Small intestine (tissue), 7 donors: ENCODE measurements at regions not wholly inside any gene's neighbourhood (a gene's known extent, or its start where the extent isn't known, plus 50 kb on each side); places are given as distances from the start of the nearest gene placed in this dataset.

ENCODE experiments used
- DNase-seq, 2 donors: peaks; one replicate each; pipeline versions ENCODE4 v3.0.0 to v3.0.0-alpha.2; 2013
- FAIRE-seq: peaks from 2 replicates; lab custom pipeline; 2012; peaks lifted over from hg19 to GRCh38; lab: Jason Lieb, UNC
- H3K27ac ChIP-seq, 3 donors: one replicate each; pipeline ENCODE4 v1.5.1; 2013; ENCODE audit warnings: low read length in 2 of 3, mild to moderate bottlenecking in 2 of 3, control low read depth in 1 of 3, inconsistent platforms in 1 of 3, low read depth in 1 of 3, moderate library complexity in 1 of 3
- H3K27me3 ChIP-seq, 3 donors: one replicate each; pipeline ENCODE4 v1.6.1; 2013; ENCODE audit warnings: low read length in 3 of 3, inconsistent platforms in 1 of 3; ENCODE audit not compliant: control insufficient read depth in 3 of 3, insufficient read depth in 3 of 3
- H3K36me3 ChIP-seq, 3 donors: one replicate each; pipeline ENCODE4 v1.6.1; 2013; ENCODE audit warnings: low read length in 3 of 3, inconsistent platforms in 1 of 3, low read depth in 1 of 3, mild to moderate bottlenecking in 1 of 3, moderate library complexity in 1 of 3; ENCODE audit not compliant: control insufficient read depth in 3 of 3, insufficient read depth in 2 of 3
- H3K4me1 ChIP-seq, 3 donors: one replicate each; pipeline ENCODE4 v1.6.1; 2013; ENCODE audit warnings: low read length in 2 of 3, inconsistent platforms in 1 of 3, low read depth in 1 of 3, mild to moderate bottlenecking in 1 of 3, moderate library complexity in 1 of 3; ENCODE audit not compliant: control insufficient read depth in 3 of 3, insufficient read depth in 2 of 3
- H3K4me3 ChIP-seq, 3 donors: one replicate each; pipeline ENCODE4 v1.5.1; 2013; ENCODE audit warnings: low read length in 3 of 3, control low read depth in 1 of 3, inconsistent platforms in 1 of 3, low read depth in 1 of 3, mild to moderate bottlenecking in 1 of 3, moderate library complexity in 1 of 3
- H3K9me3 ChIP-seq, 2 donors: one replicate each; pipeline ENCODE4 v1.6.1; 2013; ENCODE audit warnings: low read depth in 1 of 2, low read length in 1 of 2; ENCODE audit not compliant: control insufficient read depth in 2 of 2, insufficient read depth in 1 of 2
- WGBS, 3 donors: extraction: QIAGEN DNeasy Blood & Tissue Kit; methylation state at CpG; one replicate each; pipeline ENCODE4 v1.1.7; 2013; 5-methylcytosine and 5-hydroxymethylcytosine counted together
- donor health status: healthy with polysubstance abuse.
- donor health status: control.
- donor health status: control.
- donor health status: Bipolar disorder and iron deficiency.
- donor health status: healthy.

DNA sequence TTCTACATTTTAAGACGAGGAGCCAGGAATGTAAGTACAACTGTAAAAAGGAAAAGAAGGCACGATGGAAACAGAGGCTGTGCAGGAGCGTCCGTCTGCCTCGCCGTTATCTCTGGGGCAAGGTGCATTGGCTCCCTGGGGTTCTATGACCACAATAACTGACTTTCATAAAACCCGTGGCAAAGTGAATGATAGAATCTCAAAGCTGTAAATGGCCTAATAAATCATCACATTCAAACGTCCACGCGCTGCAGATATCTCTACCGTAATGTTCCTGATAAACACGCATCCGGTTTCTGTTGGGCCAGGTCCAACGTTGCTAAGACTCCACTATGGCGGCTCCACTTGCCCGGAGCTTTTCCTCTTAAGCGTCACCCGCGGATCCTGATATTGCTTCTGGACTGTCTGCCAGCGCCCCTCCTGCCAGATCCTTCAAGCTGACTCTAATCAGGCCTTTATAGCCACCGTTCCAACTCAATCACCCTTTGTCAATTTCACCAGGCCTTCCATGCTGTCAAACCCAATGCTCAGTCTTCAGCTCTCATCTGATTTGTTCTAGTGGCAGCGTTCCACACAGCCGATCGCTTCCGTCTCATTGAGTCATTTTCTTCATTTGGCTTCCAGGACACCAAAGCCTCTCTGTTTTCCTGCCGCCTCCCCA is 265.6 kb upstream of the FOXK1 start:
- no peak for FAIRE-seq
- Histone ChIP-seq H3K9me3 (peaks cover 0 to 31% of the 10 kb centered on the region in 2 donors), H3K27ac (peak overlapping the region in 1 of 3 donors; percentile 73)

DNA sequence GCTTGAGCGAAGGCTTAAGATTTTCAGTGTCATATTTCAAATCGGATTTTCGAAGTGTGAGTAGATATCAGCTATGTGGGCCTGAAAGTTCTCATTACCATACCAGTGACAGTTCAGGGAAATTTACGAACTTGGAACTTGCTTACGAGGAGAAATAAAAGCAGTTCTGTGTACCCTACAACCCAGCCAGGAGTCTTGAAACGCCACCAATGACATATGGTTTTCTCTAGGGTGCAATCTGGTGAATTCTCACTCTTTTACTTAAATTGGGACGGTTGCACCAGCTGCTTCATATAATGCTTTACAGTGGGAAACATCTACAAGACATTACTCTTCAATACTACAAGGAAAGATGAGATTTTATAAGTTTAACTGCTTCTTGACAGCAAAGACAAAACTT is 253.6 kb upstream of the FOXK1 start:
- H3K27ac ChIP-seq, result no peak overlapping the region

More for the DNA sequence above, 265.6 kb upstream of the FOXK1 start:
- Histone ChIP-seq H3K4me3 (no peak overlapping the region), H3K36me3 (no peaks in the 10 kb centered on the region), H3K4me1 (peaks cover 0 to 14% (median 0%) of the 10 kb centered on the region in 3 donors), H3K27me3 (no peaks in the 10 kb centered on the region)
- 20 to 46% (median 29%) methylated on average over 26 of the region's 26 CpGs for WGBS, 3 donors
- peak; percentile 83 to 90 for DNase-seq

DNA sequence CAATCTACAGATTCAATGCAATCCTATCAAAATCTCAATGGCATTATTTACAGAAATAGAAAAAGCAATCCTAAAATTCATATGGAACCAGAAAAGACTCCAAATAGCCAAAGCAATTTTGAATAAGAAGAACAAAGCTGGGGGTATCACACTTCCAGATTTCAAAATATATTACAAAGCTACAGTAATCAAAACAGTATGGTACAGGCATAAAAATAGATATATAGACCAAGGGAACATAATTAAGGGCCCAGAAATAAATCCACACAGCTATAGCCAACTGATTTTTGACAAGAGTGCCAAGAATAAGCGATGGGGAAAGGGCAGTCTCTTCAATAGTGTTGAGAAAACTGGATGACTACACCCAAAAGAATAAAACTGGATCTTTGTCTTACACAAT is 251.9 kb upstream of the FOXK1 start:
- Histone ChIP-seq H3K27me3 (no peaks in the 10 kb centered on the region), H3K36me3 (no peaks in the 10 kb centered on the region), H3K27ac (no peak overlapping the region), H3K4me3 (no peak overlapping the region), H3K9me3 (no peaks in the 10 kb centered on the region), H3K4me1 (peaks cover 0 to 4% (median 0%) of the 10 kb centered on the region in 3 donors)
- no peak for FAIRE-seq
- 35 to 43% (median 41%) methylated on average over 1 of the region's 1 CpG for WGBS, 3 donors
- DNase-seq, result no peak

More for the DNA sequence above, 253.6 kb upstream of the FOXK1 start:
- no peak overlapping the region for H3K4me3 ChIP-seq
- FAIRE-seq (no peak), DNase-seq (no peak)
- 71 to 74% (median 72%) methylated on average over 7 of the region's 7 CpGs for WGBS, 3 donors
- H3K9me3 ChIP-seq, result peaks cover 0 to 4% of the 10 kb centered on the region in 2 donors
- no peaks in the 10 kb centered on the region for H3K36me3 ChIP-seq
- no peaks in the 10 kb centered on the region for H3K4me1 ChIP-seq
- no peaks in the 10 kb centered on the region for H3K27me3 ChIP-seq

DNA sequence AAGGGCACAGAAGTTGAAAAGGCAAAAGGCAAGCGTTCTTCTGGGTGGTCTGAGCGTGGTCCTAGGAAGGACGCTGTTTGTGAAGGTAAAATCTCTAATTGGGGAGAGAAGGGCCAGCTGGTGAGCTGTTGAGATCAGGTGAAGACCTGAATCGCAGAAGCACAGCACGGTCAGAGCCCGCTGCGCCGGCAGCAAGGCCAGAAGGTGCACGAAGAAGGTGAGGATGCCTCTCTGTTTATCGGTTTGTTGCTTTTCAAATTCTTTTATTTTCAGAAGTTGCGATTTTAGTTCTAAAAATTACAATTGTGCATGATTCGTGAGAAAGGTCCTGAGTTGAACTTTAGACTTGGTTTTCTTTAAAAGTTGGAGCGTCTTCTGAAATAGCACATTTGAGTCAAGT is 247.8 kb upstream of the FOXK1 start:
- DNase-seq (no peak), FAIRE-seq (no peak)
- WGBS, 3 donors, result 82 to 87% (median 85%) methylated on average over 13 of the region's 13 CpGs
- peaks cover 0 to 25% (median 0%) of the 10 kb centered on the region in 3 donors for H3K4me1 ChIP-seq
- no peak overlapping the region for H3K27ac ChIP-seq
- H3K27me3 ChIP-seq, result no peaks in the 10 kb centered on the region
- no peaks in the 10 kb centered on the region for H3K36me3 ChIP-seq
- no peaks in the 10 kb centered on the region for H3K9me3 ChIP-seq
- no peak overlapping the region for H3K4me3 ChIP-seq

DNA sequence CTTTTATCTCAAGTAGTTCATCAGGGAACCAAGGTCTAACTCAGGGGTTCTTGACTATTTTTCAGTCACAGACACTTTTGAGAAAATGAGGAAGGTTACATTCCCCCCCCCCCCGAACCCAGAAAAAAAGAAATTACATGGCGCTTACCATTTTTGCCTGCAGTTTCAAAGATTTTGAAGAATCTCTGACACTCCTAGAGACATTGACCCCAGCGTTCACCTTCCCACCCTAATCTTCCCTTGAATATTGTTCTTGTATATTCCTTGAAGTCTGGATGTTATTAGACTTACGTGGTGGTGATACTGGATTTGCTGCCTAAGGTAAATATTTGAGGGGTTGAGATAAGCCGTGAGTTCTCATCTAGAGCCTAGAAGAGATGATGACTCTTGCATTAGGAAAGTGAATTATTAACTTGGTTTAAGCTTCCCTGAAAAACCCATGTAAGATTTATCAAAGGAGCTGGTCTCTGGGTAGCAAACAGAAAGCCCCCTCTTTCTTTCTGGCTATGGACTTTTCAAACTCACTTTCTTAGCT is 245.7 kb upstream of the FOXK1 start:
- no peaks in the 10 kb centered on the region for H3K36me3 ChIP-seq
- no peak overlapping the region for H3K4me3 ChIP-seq
- H3K9me3 ChIP-seq, result no peaks in the 10 kb centered on the region
- 14 to 47% (median 29%) methylated on average over 5 of the region's 5 CpGs for WGBS, 3 donors
- DNase-seq (peak; percentile 14 to 77), FAIRE-seq (no peak)
- no peaks in the 10 kb centered on the region for H3K27me3 ChIP-seq
- H3K4me1 ChIP-seq, result peaks cover 0 to 25% (median 0%) of the 10 kb centered on the region in 3 donors
- peak overlapping the region in 1 of 3 donors; percentile 59 for H3K27ac ChIP-seq

DNA sequence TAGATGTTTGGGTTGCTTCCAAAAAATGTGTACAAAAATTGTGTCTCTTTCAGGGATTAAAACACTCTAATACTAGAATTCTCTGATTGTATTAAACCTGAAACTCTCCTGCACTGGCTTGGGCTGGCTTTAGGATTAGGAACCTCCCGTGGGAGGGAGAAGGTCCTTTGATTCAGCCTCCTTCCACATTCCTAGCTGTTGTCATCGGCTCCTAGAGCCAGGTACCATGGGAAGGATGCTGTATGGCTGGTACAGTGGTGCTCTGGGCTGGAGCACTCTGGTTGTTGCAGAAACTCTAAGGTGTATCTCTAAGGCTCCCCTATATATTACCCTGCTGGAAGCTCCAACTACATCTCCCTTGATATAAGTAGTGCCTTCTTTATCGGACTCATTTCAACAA is 245.2 kb upstream of the FOXK1 start:
- no peaks in the 10 kb centered on the region for H3K9me3 ChIP-seq
- peak in 1 of 2 donors; percentile 31 for DNase-seq
- WGBS, 3 donors, result 14 to 56% (median 29%) methylated on average over 3 of the region's 3 CpGs
- no peak overlapping the region for H3K4me3 ChIP-seq
- H3K36me3 ChIP-seq, result no peaks in the 10 kb centered on the region
- peak overlapping the region in 1 of 3 donors; percentile 59 for H3K27ac ChIP-seq
- H3K27me3 ChIP-seq, result no peaks in the 10 kb centered on the region
- no peak for FAIRE-seq
- peaks cover 0 to 25% (median 0%) of the 10 kb centered on the region in 3 donors for H3K4me1 ChIP-seq

DNA sequence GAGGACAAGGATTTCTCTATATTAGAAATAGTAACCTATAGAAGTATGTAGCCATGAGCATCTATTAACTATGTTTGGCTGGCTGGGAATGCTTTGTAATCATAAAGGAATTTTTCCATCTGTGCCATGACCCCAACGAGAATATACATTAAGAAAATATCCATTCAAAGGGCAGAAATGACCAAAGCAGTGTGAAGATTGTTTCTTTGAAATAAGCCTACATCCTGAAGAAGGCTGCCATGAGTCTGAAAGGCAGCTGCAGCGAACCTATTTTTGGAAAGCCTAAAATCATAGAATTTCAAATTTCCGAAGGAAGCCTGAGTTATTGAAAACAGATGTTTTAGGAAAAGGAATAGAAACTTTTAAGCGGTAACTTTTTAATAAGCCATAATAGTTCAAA is 244.2 kb upstream of the FOXK1 start:
- FAIRE-seq (no peak), DNase-seq (no peak)
- no peak overlapping the region for H3K27ac ChIP-seq
- WGBS, 3 donors, result 66 to 77% (median 77%) methylated on average over 4 of the region's 4 CpGs
- peaks cover 0 to 25% (median 0%) of the 10 kb centered on the region in 3 donors for H3K4me1 ChIP-seq
- H3K36me3 ChIP-seq, result no peaks in the 10 kb centered on the region
- no peak overlapping the region for H3K4me3 ChIP-seq
- H3K27me3 ChIP-seq, result no peaks in the 10 kb centered on the region
- no peaks in the 10 kb centered on the region for H3K9me3 ChIP-seq

DNA sequence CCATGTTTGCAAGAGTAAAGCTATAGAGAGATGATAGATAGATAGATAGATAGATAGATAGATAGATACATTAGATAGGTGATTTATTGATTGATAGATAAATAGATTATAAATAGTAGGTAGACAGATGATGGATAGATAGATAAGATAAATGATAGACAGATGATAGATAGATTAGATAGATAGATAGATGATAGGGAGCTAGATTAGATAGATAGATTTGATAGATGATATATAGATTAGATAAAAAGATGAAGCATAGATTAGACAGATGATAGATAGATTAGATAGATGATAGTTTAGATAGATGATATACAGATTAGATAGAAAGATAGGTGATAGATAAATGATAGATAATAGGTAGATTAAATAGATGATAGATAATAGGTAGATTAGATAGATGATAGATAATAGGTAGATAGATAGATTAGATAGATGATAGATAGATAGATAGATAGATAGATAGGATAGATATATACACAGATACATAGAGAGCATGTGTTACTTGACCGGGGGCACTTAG is 243.3 kb upstream of the FOXK1 start:
- no peaks in the 10 kb centered on the region for H3K36me3 ChIP-seq
- DNase-seq, result no peak
- no peak overlapping the region for H3K27ac ChIP-seq
- FAIRE-seq, result no peak
- no peaks in the 10 kb centered on the region for H3K27me3 ChIP-seq
- H3K4me3 ChIP-seq, result no peak overlapping the region
- WGBS, 3 donors, result 87 to 92% (median 89%) methylated on average over 1 of the region's 1 CpG
- peaks cover 0 to 26% (median 0%) of the 10 kb centered on the region in 3 donors for H3K4me1 ChIP-seq
- no peaks in the 10 kb centered on the region for H3K9me3 ChIP-seq
